ENCODE measurements at regions not wholly inside any gene's neighbourhood (a gene's known extent, or its start where the extent isn't known, plus 50 kb on each side); places are given as distances from the start of the nearest gene placed in this dataset.

DNA sequence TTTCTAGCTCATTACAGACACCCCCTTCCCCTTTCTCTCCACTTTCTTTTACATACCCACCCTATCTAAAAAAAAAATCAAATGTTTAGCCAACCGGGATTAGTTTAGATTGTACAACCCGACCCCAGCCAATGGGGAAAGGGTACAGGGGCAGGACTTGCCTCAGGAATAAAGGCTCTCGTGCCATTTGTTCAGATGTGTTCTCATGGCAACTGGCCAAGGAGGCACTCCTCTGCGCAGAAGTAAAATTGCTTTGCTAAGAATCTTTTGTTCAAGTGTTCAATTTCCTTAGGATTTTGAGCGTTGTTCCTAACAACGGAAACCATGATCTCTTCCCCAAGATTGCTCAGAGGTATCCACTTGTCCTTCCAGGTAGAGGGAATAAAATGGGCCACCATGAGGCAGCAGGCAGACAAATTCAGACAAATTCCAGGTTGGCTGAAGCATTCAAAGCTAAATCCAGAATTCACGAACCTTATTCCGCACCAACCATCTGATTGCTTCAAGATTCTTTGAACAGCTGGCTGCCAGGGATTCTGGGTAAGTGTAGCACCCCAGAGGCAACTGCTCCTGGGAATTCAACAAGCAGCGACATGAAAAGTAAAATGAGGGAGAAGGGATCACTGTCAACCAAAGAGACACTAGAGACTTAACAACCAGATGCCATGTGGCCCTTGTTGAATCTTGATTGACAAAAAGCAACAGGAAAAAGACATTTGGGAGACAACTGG lies 431.8 kb downstream of the PREX1 start:
- no peak overlapping the region for H3K27ac ChIP-seq
- intact Hi-C loops (cut with DNase I) = no loop called here
- TF ChIP-seq CTCF (IDR thresholded peaks at IDR 0.05) = no peak
- TF ChIP-seq POLR2A (IDR thresholded peaks at IDR 0.05) = no peak
- no peak for DNase-seq
- H3K36me3 ChIP-seq = no peaks in the 10 kb centered on the region
- H3K9me3 ChIP-seq = peaks cover 0 to 7% (median 0%) of the 10 kb centered on the region in 3 donors
- WGBS, 2 donors = 40 to 42% methylated on average over 9 of the region's 9 CpGs
- no peak overlapping the region for H3K4me3 ChIP-seq
- peaks cover 0 to 60% (median 0%) of the 10 kb centered on the region in 4 donors for H3K27me3 ChIP-seq
- H3K4me1 ChIP-seq = peaks cover 0 to 18% (median 0%) of the 10 kb centered on the region in 3 donors

DNA sequence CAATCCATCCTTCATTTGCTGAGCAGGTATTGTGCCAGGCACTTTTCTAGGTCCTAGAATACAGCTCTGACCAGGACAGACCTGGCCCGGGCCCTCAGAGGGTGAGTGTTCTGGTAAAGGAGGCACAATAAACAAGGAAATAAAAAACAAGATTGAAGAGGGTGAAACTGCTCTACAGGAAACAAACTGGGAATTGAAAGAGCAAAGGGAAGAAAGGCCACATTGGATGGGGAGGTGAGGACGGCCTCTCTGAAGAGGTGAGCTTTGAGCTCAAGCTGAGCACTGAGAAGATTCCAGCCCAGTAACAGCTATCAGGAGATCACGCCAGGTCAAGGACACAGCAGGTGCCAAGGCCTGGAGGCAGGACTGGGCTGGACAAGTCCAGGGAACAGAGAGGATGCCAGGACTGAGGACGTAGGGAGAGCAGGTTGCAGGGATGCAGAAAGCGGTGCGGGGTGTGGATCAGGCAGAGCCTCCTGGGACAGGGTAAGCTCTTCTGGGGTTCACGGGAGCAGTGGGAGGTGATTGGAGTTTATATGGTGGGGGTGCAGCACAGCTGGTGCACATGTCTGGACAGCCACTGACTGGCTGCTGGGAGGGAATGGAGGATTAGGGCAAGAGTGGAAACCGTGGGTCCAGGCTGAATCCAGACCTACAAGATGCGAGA lies 433.3 kb downstream of the PREX1 start:
- intact Hi-C loops (cut with DNase I) = no loop called here

GRCh38 chr20:48393737-48394314 lies 434.0 kb downstream of the PREX1 start:
- TF ChIP-seq CTCF (IDR thresholded peaks at IDR 0.05) (no peak), POLR2A (IDR thresholded peaks at IDR 0.05) (no peak)
- intact Hi-C loops (cut with DNase I) = no loop called here
- H3K27me3 ChIP-seq = peaks cover 0 to 70% (median 0%) of the 10 kb centered on the region in 4 donors
- no peak for DNase-seq
- peaks cover 0 to 7% (median 0%) of the 10 kb centered on the region in 3 donors for H3K9me3 ChIP-seq
- peaks cover 0 to 18% (median 0%) of the 10 kb centered on the region in 3 donors for H3K4me1 ChIP-seq
- no peak overlapping the region for H3K4me3 ChIP-seq
- H3K27ac ChIP-seq = no peak overlapping the region
- H3K36me3 ChIP-seq = no peaks in the 10 kb centered on the region
- WGBS, 2 donors = 81 to 88% methylated on average over 7 to 9 of the region's 12 CpGs

More for the DNA sequence above, 433.3 kb downstream of the PREX1 start:
- no peak for TF ChIP-seq POLR2A (IDR thresholded peaks at IDR 0.05)
- H3K27ac ChIP-seq = no peak overlapping the region
- H3K36me3 ChIP-seq = no peaks in the 10 kb centered on the region
- no peak for DNase-seq
- H3K27me3 ChIP-seq = peaks cover 0 to 71% (median 0%) of the 10 kb centered on the region in 4 donors
- peaks cover 0 to 7% (median 0%) of the 10 kb centered on the region in 3 donors for H3K9me3 ChIP-seq
- no peak overlapping the region for H3K4me3 ChIP-seq
- H3K4me1 ChIP-seq = peaks cover 0 to 18% (median 0%) of the 10 kb centered on the region in 3 donors
- WGBS, 2 donors = 78 to 79% methylated on average over 8 to 9 of the region's 9 CpGs

GRCh38 chr20:48393311-48393685 lies 434.5 kb downstream of the PREX1 start:
- no peak overlapping the region for H3K27ac ChIP-seq
- peaks cover 0 to 7% (median 0%) of the 10 kb centered on the region in 3 donors for H3K9me3 ChIP-seq
- no peaks in the 10 kb centered on the region for H3K36me3 ChIP-seq
- H3K27me3 ChIP-seq = peaks cover 0 to 65% (median 0%) of the 10 kb centered on the region in 4 donors
- peaks cover 0 to 18% (median 0%) of the 10 kb centered on the region in 3 donors for H3K4me1 ChIP-seq
- no peak for TF ChIP-seq CTCF (IDR thresholded peaks at IDR 0.05)
- no peak for TF ChIP-seq POLR2A (IDR thresholded peaks at IDR 0.05)
- no peak overlapping the region for H3K4me3 ChIP-seq
- DNase-seq = no peak
- WGBS, 2 donors = 94 to 95% methylated on average over 5 to 8 of the region's 8 CpGs
- intact Hi-C loops (cut with DNase I) = no loop called here

GRCh38 chr20:48392407-48393310 lies 435.1 kb downstream of the PREX1 start:
- DNase-seq = no peak
- intact Hi-C loops (cut with DNase I) = no loop called here
- TF ChIP-seq POLR2A (IDR thresholded peaks at IDR 0.05) = no peak
- TF ChIP-seq CTCF (IDR thresholded peaks at IDR 0.05) = no peak
- Histone ChIP-seq H3K4me3 (no peak overlapping the region), H3K27me3 (peaks cover 0 to 58% (median 0%) of the 10 kb centered on the region in 4 donors), H3K9me3 (peaks cover 0 to 7% (median 0%) of the 10 kb centered on the region in 3 donors), H3K27ac (no peak overlapping the region), H3K4me1 (peaks cover 0 to 18% (median 0%) of the 10 kb centered on the region in 3 donors), H3K36me3 (no peaks in the 10 kb centered on the region)
- WGBS, 2 donors = 83 to 88% methylated on average over 9 to 10 of the region's 13 CpGs

All from esophagus squamous epithelium (tissue), 5 donors.